ENCODE measurements at regions not wholly inside any gene's neighbourhood (a gene's known extent, or its start where the extent isn't known, plus 50 kb on each side); places are given as distances from the start of the nearest gene placed in this dataset.
"Not testable (repeated sequence)": the region's sequence is repeated elsewhere in the genome, so short reads cannot be mapped to it uniquely, and the experiment has no call there.

GRCh38 chr1:148296511-148296910, 144.4 kb upstream of the NBPF11 start:
- H3K36me3 Mint-ChIP-seq (ENCODE audit: low read depth) = peaks cover 11% of the 10 kb centered on the region
- peaks cover 3% of the 10 kb centered on the region for H3K27me3 Mint-ChIP-seq (ENCODE audit: low read depth, poor library complexity)
- H3K27ac Mint-ChIP-seq = no peak overlapping the region
- H3K4me3 Mint-ChIP-seq = no peak overlapping the region
- no peak for DNase-seq
- H3K9me3 Mint-ChIP-seq = peaks cover 25% of the 10 kb centered on the region
- TF ChIP-seq CTCF (IDR thresholded peaks at IDR 0.05) = no peak
- peaks cover 24% of the 10 kb centered on the region for H3K4me1 Mint-ChIP-seq

DNA sequence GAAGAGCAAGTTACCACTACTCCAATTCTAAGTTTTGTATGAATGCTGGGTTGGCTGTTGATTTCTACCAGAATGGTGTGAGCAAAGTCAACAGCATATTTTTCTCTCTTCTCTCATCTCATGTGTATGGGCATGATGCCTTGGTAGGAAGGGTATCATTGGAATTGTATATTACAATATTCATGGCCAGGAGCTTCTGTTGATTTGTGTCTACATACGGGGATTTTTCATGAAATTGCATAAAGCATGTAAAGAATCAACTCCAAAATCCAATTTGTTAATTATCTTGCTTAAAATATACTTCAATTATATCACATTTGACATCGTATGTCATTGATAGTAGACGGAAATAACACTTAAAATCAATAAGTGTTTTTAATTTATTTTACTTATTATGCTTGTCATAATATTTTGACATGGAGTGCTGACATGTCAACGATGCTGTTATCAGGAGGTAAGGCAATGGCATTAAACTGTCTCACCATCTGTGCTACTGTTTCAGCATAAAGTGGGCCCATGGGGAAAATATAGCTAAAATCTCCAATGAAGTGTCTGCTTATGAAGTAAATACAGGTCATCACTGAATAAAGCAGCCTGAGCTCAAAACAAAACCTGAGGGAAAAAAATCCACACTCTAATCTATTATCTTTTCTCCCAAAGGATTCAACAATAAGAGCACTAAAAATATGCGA, 142.2 kb upstream of the NBPF11 start:
- Mint-ChIP-seq H3K27me3 (ENCODE audit: low read depth, poor library complexity) (peaks cover 3% of the 10 kb centered on the region), H3K9me3 (peaks cover 25% of the 10 kb centered on the region), H3K4me1 (peaks cover 24% of the 10 kb centered on the region), H3K27ac (no peak overlapping the region), H3K4me3 (no peak overlapping the region), H3K36me3 (ENCODE audit: low read depth) (peaks cover 11% of the 10 kb centered on the region)
- TF ChIP-seq CTCF (IDR thresholded peaks at IDR 0.05) = no peak
- DNase-seq = no peak

DNA sequence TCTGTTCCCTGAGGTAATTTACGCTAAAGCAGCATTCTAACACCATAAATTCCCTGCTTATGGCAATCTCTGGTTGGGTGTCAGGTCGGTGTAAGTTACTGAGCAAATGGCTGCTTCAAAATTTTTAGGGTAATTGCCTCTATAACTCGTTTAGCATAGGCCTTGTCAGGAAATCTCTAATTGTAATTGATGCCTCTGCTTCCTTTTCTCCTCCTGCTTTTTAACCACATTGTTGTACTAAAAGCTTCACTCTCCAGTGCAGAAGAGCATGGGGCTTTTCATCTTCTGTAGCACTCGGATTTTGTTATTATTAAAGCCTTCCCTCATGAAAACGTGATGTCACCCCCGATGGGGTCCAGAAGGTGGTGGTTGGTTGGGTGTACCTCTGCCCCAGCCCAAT, 141.6 kb upstream of the NBPF11 start:
- no peak for DNase-seq
- peaks cover 11% of the 10 kb centered on the region for H3K36me3 Mint-ChIP-seq (ENCODE audit: low read depth)
- H3K4me3 Mint-ChIP-seq = no peak overlapping the region
- no peak for TF ChIP-seq CTCF (IDR thresholded peaks at IDR 0.05)
- peaks cover 24% of the 10 kb centered on the region for H3K4me1 Mint-ChIP-seq
- H3K27ac Mint-ChIP-seq = no peak overlapping the region
- H3K27me3 Mint-ChIP-seq (ENCODE audit: low read depth, poor library complexity) = peaks cover 3% of the 10 kb centered on the region
- peaks cover 27% of the 10 kb centered on the region for H3K9me3 Mint-ChIP-seq

- peaks cover 24% of the 10 kb centered on the region for H3K4me1 Mint-ChIP-seq
- TF ChIP-seq CTCF (IDR thresholded peaks at IDR 0.05) = no peak
Measured at GRCh38 chr1:148292915-148293314, 140.8 kb upstream of the NBPF11 start.

DNA sequence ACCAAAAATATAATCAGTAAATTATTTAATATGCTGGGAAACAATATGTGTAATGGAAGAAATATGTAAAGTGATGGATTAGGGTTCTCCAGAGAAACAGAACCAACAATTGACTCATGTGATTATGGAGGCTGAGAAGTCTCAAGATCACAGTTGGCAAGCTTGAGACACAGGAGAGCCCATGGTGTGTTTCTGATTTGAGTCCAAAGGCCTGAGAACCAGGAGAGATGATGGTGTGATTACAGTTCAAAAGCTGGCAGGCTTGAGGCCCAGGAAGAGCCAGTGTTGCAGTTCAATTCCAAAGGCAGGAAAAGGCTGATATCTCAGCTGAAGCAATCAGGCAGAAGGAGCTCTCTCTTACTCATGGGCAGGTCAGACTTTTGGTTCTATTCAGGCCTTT, 138.8 kb upstream of the NBPF11 start:
- Mint-ChIP-seq H3K4me1 (peaks cover 24% of the 10 kb centered on the region), H3K27ac (no peak overlapping the region), H3K27me3 (ENCODE audit: low read depth, poor library complexity) (peaks cover 3% of the 10 kb centered on the region), H3K36me3 (ENCODE audit: low read depth) (peaks cover 14% of the 10 kb centered on the region), H3K9me3 (peaks cover 36% of the 10 kb centered on the region), H3K4me3 (no peak overlapping the region)
- no peak for DNase-seq
- no peak for TF ChIP-seq CTCF (IDR thresholded peaks at IDR 0.05)

More at GRCh38 chr1:148292915-148293314, 140.8 kb upstream of the NBPF11 start:
- no peak overlapping the region for H3K4me3 Mint-ChIP-seq
- peaks cover 33% of the 10 kb centered on the region for H3K9me3 Mint-ChIP-seq
- H3K27ac Mint-ChIP-seq = peak overlapping the region; percentile 53
- peaks cover 3% of the 10 kb centered on the region for H3K27me3 Mint-ChIP-seq (ENCODE audit: low read depth, poor library complexity)
- H3K36me3 Mint-ChIP-seq (ENCODE audit: low read depth) = peaks cover 11% of the 10 kb centered on the region
- no peak for DNase-seq

DNA sequence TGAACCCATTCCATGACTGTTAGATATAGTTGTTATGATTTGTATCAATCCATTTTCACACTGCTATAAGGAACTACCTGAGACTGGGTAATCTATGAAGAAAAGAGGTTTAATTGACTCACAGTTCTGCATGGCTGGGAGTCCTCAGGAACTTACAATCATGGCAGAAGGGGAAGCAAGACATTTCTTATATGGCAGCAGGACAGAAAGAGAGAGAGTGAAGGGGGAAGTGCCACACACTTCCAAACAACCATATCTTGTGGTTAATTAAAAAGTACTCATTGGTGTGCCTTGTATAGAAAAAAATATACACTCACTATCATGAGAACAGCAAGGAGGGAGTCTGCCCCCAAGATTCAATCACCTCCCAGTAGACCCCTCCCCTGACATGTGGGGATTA, 137.6 kb upstream of the NBPF11 start:
- Mint-ChIP-seq H3K27ac (no peak overlapping the region), H3K4me3 (no peak overlapping the region), H3K9me3 (peaks cover 31% of the 10 kb centered on the region), H3K36me3 (ENCODE audit: low read depth) (peaks cover 14% of the 10 kb centered on the region), H3K4me1 (peaks cover 24% of the 10 kb centered on the region), H3K27me3 (ENCODE audit: low read depth, poor library complexity) (peaks cover 3% of the 10 kb centered on the region)
- TF ChIP-seq CTCF (IDR thresholded peaks at IDR 0.05) = no peak
- no peak for DNase-seq

GRCh38 chr1:148285946-148286345, 133.9 kb upstream of the NBPF11 start:
- not testable (repeated sequence) for H3K27ac Mint-ChIP-seq; H3K4me3 Mint-ChIP-seq; H3K27me3 Mint-ChIP-seq (ENCODE audit: low read depth, poor library complexity); H3K4me1 Mint-ChIP-seq; DNase-seq
- Mint-ChIP-seq H3K9me3 (peaks cover 31% of the 10 kb centered on the region), H3K36me3 (ENCODE audit: low read depth) (peaks cover 14% of the 10 kb centered on the region)

DNA sequence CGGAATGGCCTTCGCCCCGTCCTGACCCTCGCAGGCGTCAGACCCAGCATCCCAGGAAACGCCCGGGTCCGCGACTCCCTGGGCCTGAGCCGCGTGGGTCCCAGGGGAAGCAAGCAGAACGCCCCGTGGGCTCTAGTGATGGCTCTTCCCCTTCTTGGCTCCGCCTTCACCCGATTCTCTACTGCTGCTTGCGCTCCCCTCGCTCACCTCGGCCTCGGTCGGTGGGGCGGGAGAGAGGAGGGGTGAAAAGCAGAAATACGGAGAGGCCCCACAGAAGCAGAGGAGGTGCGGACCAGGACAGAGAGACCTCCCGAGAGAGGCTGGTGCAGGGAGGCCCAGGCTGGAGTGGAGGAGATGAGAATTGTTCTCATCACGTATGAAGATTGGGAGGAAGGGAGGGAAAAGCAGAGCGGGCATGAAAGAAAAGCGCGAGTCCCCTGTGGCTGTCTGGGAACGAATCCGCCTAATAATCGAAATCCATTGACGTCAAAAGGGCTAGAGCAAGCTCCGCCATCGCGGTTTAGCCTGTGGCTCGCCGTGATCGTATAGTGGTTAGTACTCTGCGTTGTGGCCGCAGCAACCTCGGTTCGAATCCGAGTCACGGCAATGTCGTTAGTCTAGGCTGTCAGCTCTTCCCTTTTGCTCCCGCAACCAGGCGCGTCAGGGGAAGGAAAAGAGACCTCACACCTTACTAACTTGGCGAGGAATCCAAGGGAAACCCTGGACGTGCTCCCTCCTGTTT, 128.9 kb upstream of the NBPF11 start:
- Mint-ChIP-seq H3K4me3 (peak overlapping the region; percentile 80), H3K4me1 (peaks cover 34% of the 10 kb centered on the region)
- not testable (repeated sequence) for DNase-seq; H3K27ac Mint-ChIP-seq; H3K36me3 Mint-ChIP-seq (ENCODE audit: low read depth); H3K9me3 Mint-ChIP-seq; H3K27me3 Mint-ChIP-seq (ENCODE audit: low read depth, poor library complexity)
